ENCODE measurements at regions not wholly inside any gene's neighbourhood (a gene's known extent, or its start where the extent isn't known, plus 50 kb on each side); places are given as distances from the start of the nearest gene placed in this dataset.

DNA sequence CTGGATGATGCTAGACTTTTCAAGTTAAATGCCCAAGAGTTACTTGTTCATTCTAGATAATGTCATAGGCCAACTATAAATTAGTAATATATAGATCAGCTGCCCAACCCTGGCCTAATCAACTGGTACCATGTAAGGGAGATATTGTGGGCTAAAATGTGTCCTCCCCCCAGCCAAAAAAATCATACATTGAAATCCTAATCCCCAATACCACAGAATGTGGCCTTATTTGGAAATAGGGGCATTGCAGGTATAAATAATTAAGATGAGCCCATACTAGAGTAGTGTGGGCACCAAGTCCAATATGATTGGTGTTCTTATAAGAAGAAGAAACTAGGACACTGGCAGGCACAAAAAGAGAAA is 92.5 kb downstream of the RPL22L1 start:
- Histone ChIP-seq H3K4me3 (replicated peaks in 1 of 3; ENCODE audit: low read depth in 2 of 3, low read length in 3 of 3) (no peak overlapping the region), H3K79me2 (ENCODE audit: insufficient read depth, low read length) (no peaks in the 10 kb centered on the region), H3K9me3 (replicated peaks in 1 of 2; ENCODE audit: control insufficient read depth in 1 of 2, insufficient read depth in 1 of 2, low read length in 2 of 2) (no peaks in the 10 kb centered on the region), H3K27ac (ENCODE audit: low read depth in 1 of 2, low read length in 2 of 2) (no peak overlapping the region), H3K9ac (ENCODE audit: insufficient read depth, low read length, poor library complexity, severe bottlenecking) (no peak overlapping the region), H3K36me3 (replicated peaks in 1 of 2; ENCODE audit: control insufficient read depth in 1 of 2, insufficient read depth in 2 of 2, low read length in 2 of 2) (no peaks in the 10 kb centered on the region), H4K20me1 (ENCODE audit: insufficient read depth, low read length) (no peaks in the 10 kb centered on the region), H2AFZ (ENCODE audit: insufficient read depth, low read depth, low read length, poor library complexity, severe bottlenecking) (no peak overlapping the region), H3K27me3 (ENCODE audit: control insufficient read depth in 2 of 2, insufficient read depth in 2 of 2, low read length in 2 of 2) (no peaks in the 10 kb centered on the region), H3K4me1 (ENCODE audit: control insufficient read depth in 1 of 2, insufficient read depth in 2 of 2, low read length in 2 of 2) (no peaks in the 10 kb centered on the region), H3K4me2 (replicated peaks; ENCODE audit: extremely low read depth, low read length, poor library complexity, severe bottlenecking) (no peak overlapping the region)
- Mint-ChIP-seq H3K27me3 (ENCODE audit: low read depth in 3 of 3) (peaks cover 3 to 4% (median 3%) of the 10 kb centered on the region in 3 donors), H3K27ac (no peak overlapping the region), H3K4me3 (no peak overlapping the region), H3K36me3 (no peaks in the 10 kb centered on the region), H3K4me1 (no peaks in the 10 kb centered on the region), H3K9me3 (peaks cover 0 to 12% (median 6%) of the 10 kb centered on the region in 7 donors)
- TF ChIP-seq, protein P1, sequence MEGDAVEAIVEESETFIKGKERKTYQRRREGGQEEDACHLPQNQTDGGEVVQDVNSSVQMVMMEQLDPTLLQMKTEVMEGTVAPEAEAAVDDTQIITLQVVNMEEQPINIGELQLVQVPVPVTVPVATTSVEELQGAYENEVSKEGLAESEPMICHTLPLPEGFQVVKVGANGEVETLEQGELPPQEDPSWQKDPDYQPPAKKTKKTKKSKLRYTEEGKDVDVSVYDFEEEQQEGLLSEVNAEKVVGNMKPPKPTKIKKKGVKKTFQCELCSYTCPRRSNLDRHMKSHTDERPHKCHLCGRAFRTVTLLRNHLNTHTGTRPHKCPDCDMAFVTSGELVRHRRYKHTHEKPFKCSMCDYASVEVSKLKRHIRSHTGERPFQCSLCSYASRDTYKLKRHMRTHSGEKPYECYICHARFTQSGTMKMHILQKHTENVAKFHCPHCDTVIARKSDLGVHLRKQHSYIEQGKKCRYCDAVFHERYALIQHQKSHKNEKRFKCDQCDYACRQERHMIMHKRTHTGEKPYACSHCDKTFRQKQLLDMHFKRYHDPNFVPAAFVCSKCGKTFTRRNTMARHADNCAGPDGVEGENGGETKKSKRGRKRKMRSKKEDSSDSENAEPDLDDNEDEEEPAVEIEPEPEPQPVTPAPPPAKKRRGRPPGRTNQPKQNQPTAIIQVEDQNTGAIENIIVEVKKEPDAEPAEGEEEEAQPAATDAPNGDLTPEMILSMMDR (IDR thresholded peaks at IDR 0.05): no peak
- intact Hi-C loops (cut with micrococcal nuclease): no loop called here
- no peak for DNase-seq

- TF ChIP-seq, protein P1 (IDR thresholded peaks at IDR 0.05): no peak
- H3K9me3 Mint-ChIP-seq: peaks cover 0 to 10% (median 4%) of the 10 kb centered on the region in 7 donors
- no peaks in the 10 kb centered on the region for H3K4me1 Mint-ChIP-seq
- no peaks in the 10 kb centered on the region for H3K4me1 ChIP-seq (ENCODE audit: control insufficient read depth in 1 of 2, insufficient read depth in 2 of 2, low read length in 2 of 2)
- H2AFZ ChIP-seq (ENCODE audit: insufficient read depth, low read depth, low read length, poor library complexity, severe bottlenecking): no peak overlapping the region
- no peaks in the 10 kb centered on the region for H3K9me3 ChIP-seq (replicated peaks in 1 of 2; ENCODE audit: control insufficient read depth in 1 of 2, insufficient read depth in 1 of 2, low read length in 2 of 2)
- peaks cover 3 to 4% (median 3%) of the 10 kb centered on the region in 3 donors for H3K27me3 Mint-ChIP-seq (ENCODE audit: low read depth in 3 of 3)
- no peak overlapping the region for H3K27ac ChIP-seq (ENCODE audit: low read depth in 1 of 2, low read length in 2 of 2)
- no peaks in the 10 kb centered on the region for H3K27me3 ChIP-seq (ENCODE audit: control insufficient read depth in 2 of 2, insufficient read depth in 2 of 2, low read length in 2 of 2)
- intact Hi-C loops (cut with micrococcal nuclease): no loop called here
- H3K4me3 ChIP-seq (replicated peaks in 1 of 3; ENCODE audit: low read depth in 2 of 3, low read length in 3 of 3): no peak overlapping the region
- H3K4me3 Mint-ChIP-seq: no peak overlapping the region
- no peaks in the 10 kb centered on the region for H4K20me1 ChIP-seq (ENCODE audit: insufficient read depth, low read length)
- no peak overlapping the region for H3K9ac ChIP-seq (ENCODE audit: insufficient read depth, low read length, poor library complexity, severe bottlenecking)
- no peaks in the 10 kb centered on the region for H3K36me3 Mint-ChIP-seq
- no peak overlapping the region for H3K27ac Mint-ChIP-seq
- no peak overlapping the region for H3K4me2 ChIP-seq (replicated peaks; ENCODE audit: extremely low read depth, low read length, poor library complexity, severe bottlenecking)
- H3K79me2 ChIP-seq (ENCODE audit: insufficient read depth, low read length): no peaks in the 10 kb centered on the region
- no peaks in the 10 kb centered on the region for H3K36me3 ChIP-seq (replicated peaks in 1 of 2; ENCODE audit: control insufficient read depth in 1 of 2, insufficient read depth in 2 of 2, low read length in 2 of 2)
- no peak for DNase-seq
- 89% methylated on average over 3 of the region's 5 CpGs for WGBS (ENCODE audit: insufficient coverage)
These were observed 93.0 kb downstream of the RPL22L1 start for GRCh38 chr3:170776887-170777563.
